NB4 (cell line): ENCODE measurements at regions not wholly inside any gene's neighbourhood (a gene's known extent, or its start where the extent isn't known, plus 50 kb on each side); places are given as distances from the start of the nearest gene placed in this dataset.

Source experiments
- DNase-seq: peaks from one replicate; pipeline ENCODE4 v3.0.0; 2010; ENCODE audit warnings: low read depth
- H3K4me3 ChIP-seq: one replicate; pipeline ENCODE4 v1.5.1; 2011; ENCODE audit warnings: mild to moderate bottlenecking, low read depth, low read length, moderate library complexity
- CTCF ChIP-seq: IDR thresholded peaks from one replicate; pipeline ENCODE4 v1.5.1; 2012; ENCODE audit warnings: low read depth, low read length
- MAX ChIP-seq: IDR thresholded peaks from 2 replicates; pipeline ENCODE4 v1.6.1; 2011; ENCODE audit warnings: low read depth, low read length
- MYC ChIP-seq: IDR thresholded peaks from 2 replicates; pipeline ENCODE4 v1.6.1; 2011; ENCODE audit warnings: low read depth, low read length
- POLR2A ChIP-seq: IDR thresholded peaks from 2 replicates; pipeline ENCODE4 v1.6.1; 2011; ENCODE audit warnings: mild to moderate bottlenecking; ENCODE audit not compliant: insufficient read length; ENCODE audit errors: extremely low read depth

GRCh38 chr11:127902382-127902781 is 685.0 kb downstream of the ETS1 start:
- DNase-seq: no peak
- no peak for TF ChIP-seq POLR2A
- no peak for TF ChIP-seq CTCF
- no peak for TF ChIP-seq MAX
- TF ChIP-seq MYC: no peak
- H3K4me3 ChIP-seq: no peak overlapping the region

- DNase-seq: no peak
- no peak for TF ChIP-seq MAX
- no peak for TF ChIP-seq MYC
- no peak for TF ChIP-seq POLR2A
- TF ChIP-seq CTCF: no peak
- H3K4me3 ChIP-seq: no peak overlapping the region
These were observed 688.7 kb downstream of the ETS1 start for GRCh38 chr11:127898422-127899365.

GRCh38 chr11:127895776-127896175 is 691.6 kb downstream of the ETS1 start:
- no peak for TF ChIP-seq MYC
- no peak for TF ChIP-seq POLR2A
- no peak for TF ChIP-seq CTCF
- no peak for TF ChIP-seq MAX
- no peak for DNase-seq

GRCh38 chr11:127894316-127894715 is 693.0 kb downstream of the ETS1 start:
- H3K4me3 ChIP-seq: no peak overlapping the region
- DNase-seq: no peak
- TF ChIP-seq CTCF (no peak), MAX (no peak)

More at GRCh38 chr11:127895776-127896175, 691.6 kb downstream of the ETS1 start:
- H3K4me3 ChIP-seq: no peak overlapping the region

GRCh38 chr11:127890030-127890615 is 697.2 kb downstream of the ETS1 start:
- no peak for DNase-seq
- TF ChIP-seq CTCF (no peak), MAX (no peak), MYC (no peak), POLR2A (no peak)

More at GRCh38 chr11:127890030-127890615, 697.2 kb downstream of the ETS1 start:
- H3K4me3 ChIP-seq: no peak overlapping the region
